ENCODE measurements at regions not wholly inside any gene's neighbourhood (a gene's known extent, or its start where the extent isn't known, plus 50 kb on each side); places are given as distances from the start of the nearest gene placed in this dataset.

DNA sequence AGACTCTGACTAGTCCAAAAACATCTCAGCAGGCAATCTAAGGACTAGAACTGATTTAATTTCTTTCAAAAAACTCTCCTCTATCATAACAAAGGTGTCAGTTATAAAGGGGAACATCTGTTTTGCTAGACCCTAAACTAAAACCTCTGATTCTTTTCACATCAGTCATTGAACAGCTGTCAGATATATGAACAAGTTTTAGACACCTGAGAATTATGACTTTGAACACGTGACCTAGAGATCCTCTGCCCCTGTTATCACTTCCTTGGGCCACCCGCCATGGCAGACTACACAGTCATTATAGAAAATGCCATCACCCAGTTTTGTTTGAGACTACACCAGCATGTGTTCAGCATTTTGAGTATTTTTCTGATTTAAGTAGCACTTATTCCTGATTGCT, 282.3 kb upstream of the TBL1XR1 start:
- TF ChIP-seq, protein P1, sequence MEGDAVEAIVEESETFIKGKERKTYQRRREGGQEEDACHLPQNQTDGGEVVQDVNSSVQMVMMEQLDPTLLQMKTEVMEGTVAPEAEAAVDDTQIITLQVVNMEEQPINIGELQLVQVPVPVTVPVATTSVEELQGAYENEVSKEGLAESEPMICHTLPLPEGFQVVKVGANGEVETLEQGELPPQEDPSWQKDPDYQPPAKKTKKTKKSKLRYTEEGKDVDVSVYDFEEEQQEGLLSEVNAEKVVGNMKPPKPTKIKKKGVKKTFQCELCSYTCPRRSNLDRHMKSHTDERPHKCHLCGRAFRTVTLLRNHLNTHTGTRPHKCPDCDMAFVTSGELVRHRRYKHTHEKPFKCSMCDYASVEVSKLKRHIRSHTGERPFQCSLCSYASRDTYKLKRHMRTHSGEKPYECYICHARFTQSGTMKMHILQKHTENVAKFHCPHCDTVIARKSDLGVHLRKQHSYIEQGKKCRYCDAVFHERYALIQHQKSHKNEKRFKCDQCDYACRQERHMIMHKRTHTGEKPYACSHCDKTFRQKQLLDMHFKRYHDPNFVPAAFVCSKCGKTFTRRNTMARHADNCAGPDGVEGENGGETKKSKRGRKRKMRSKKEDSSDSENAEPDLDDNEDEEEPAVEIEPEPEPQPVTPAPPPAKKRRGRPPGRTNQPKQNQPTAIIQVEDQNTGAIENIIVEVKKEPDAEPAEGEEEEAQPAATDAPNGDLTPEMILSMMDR (IDR thresholded peaks at IDR 0.05; ENCODE audit: low read depth, low read length, poor library complexity, severe bottlenecking): no peak
- TF ChIP-seq EZH2phosphoT487 (IDR thresholded peaks at IDR 0.05; ENCODE audit: borderline replicate concordance, low read length): no peak
